A673 (cell line): ENCODE measurements at regions not wholly inside any gene's neighbourhood (a gene's known extent, or its start where the extent isn't known, plus 50 kb on each side); places are given as distances from the start of the nearest gene placed in this dataset.

ENCODE experiments used
- BruUV-seq: library from RNA; stranded (reverse); fragments of 400-500 nt; replicated peaks from 2 replicates; lab custom pipeline; 2021; lab: Mats Ljungman, UMichigan
- CTCF ChIA-PET: fragments of 300-600 bp; sonication (Branson Sonifier 250); formaldehyde crosslinking; loops from one replicate; lab custom pipeline; 2022; ENCODE audit warnings: antibody characterized with exemption; lab: Charles Lee
- POLR2A ChIA-PET: fragments of 300-600 bp; sonication (Branson Sonifier 250); formaldehyde crosslinking; loops from one replicate; lab custom pipeline; 2022; ENCODE audit warnings: antibody characterized with exemption; ENCODE audit not compliant: low non-redundant PET; lab: Charles Lee
- DNase-seq: peaks from one replicate; pipeline ENCODE4 v3.0.0-alpha.2; 2015; ENCODE audit warnings: low spot score
- H3K27ac ChIP-seq: fragments of 200-600 bp; sonication (generic); 2 replicates; pipeline ENCODE4 v1.5.1; 2016; ENCODE audit warnings: mixed run types, low read depth, mild to moderate bottlenecking, mixed read lengths, antibody characterized with exemption, low read length; ENCODE audit not compliant: poor library complexity, severe bottlenecking
- H3K27me3 ChIP-seq: fragments of 200-600 bp; sonication (generic); replicated peaks from 2 replicates; pipeline ENCODE4 v1.6.1; 2017; ENCODE audit warnings: mixed run types, low read depth, mild to moderate bottlenecking, mixed read lengths, antibody characterized with exemption, low read length; ENCODE audit not compliant: insufficient read depth, poor library complexity
- H3K36me3 ChIP-seq: fragments of 200-600 bp; sonication (generic); 2 replicates; pipeline ENCODE4 v1.6.1; 2016; ENCODE audit warnings: mixed run types, mild to moderate bottlenecking, mixed read lengths, antibody characterized with exemption, low read length; ENCODE audit not compliant: insufficient read depth, poor library complexity, severe bottlenecking
- H3K4me1 ChIP-seq: fragments of 200-600 bp; sonication (generic); 2 replicates; pipeline ENCODE4 v1.6.1; 2017; ENCODE audit warnings: mixed run types, mild to moderate bottlenecking, mixed read lengths, antibody characterized with exemption, low read length; ENCODE audit not compliant: insufficient read depth, poor library complexity, severe bottlenecking
- H3K4me3 ChIP-seq: fragments of 200-600 bp; sonication (generic); 2 replicates; pipeline ENCODE4 v1.5.1; 2016; ENCODE audit warnings: low read depth, mixed run types, mild to moderate bottlenecking, mixed read lengths, low read length; ENCODE audit not compliant: poor library complexity, severe bottlenecking
- H3K9me3 ChIP-seq: fragments of 200-600 bp; sonication (generic); 2 replicates; pipeline ENCODE4 v1.6.1; 2016; ENCODE audit warnings: mixed run types, low read depth, mild to moderate bottlenecking, mixed read lengths, antibody characterized with exemption, low read length; ENCODE audit not compliant: poor library complexity, severe bottlenecking
- EZH2 ChIP-seq: fragments of 200-600 bp; sonication (generic); IDR thresholded peaks from 2 replicates; pipeline ENCODE4 v1.6.1; 2017; ENCODE audit warnings: borderline replicate concordance, low read depth, mild to moderate bottlenecking, mixed read lengths, antibody characterized with exemption, low read length; ENCODE audit not compliant: poor library complexity, severe bottlenecking
- intact Hi-C: fragments of 100-400 bp; cut with micrococcal nuclease; formaldehyde crosslinking; loops from one replicate; pipeline ENCODE4 v1.10.0; 2022; ENCODE audit not compliant: unreplicated experiment
- TF ChIP-seq, protein P1 (sequence below): fragments of 300-800, 200-600 bp; sonication (generic); conservative IDR thresholded peaks from 2 replicates; pipeline ENCODE4 v1.5.1; 2017; ENCODE audit warnings: low read depth, mild to moderate bottlenecking, antibody characterized with exemption, low read length, moderate library complexity, mixed read lengths

DNA sequence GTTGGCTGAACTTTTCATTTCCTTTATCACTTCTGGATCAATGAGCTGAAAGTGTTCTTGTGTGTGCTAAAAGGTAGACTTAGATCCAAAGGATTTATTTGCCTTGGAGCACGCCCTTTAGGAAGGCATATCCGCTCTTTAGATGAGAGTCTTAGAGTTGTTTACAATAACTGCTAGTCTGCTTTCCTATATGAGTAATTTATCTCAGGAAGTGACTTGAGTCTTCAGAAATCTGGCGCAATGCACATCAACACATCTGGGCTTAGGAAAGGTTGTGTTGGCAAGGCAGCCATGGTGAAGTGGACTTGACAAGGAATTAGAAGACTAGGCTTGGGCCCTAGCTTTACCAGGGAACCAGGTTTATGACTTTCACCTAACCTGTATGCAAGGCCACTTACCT lies 204.1 kb upstream of the PTGFR start:
- POLR2A ChIA-PET = no interaction called here

DNA sequence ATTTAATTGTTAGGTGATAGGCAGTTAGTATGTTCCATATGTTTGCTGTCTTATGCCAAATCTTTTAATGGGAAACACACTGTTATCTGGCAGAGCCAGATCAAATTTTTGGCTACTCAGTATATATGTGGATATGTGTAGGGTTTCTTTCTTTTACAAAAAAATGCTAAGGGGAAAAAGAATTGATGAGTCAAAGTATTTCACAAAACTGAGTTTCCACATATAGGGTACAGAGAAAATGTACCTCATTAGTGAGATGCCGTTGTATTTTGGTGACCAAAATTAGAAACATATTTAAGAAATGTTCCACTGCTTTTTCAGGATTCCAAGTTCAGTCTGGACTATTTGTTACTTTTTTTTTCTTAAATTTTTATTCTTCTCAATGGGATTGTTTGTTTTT lies 201.2 kb upstream of the PTGFR start:
- intact Hi-C loops = no loop called here
- H3K27ac ChIP-seq = no peak overlapping the region
- TF ChIP-seq, protein P1, sequence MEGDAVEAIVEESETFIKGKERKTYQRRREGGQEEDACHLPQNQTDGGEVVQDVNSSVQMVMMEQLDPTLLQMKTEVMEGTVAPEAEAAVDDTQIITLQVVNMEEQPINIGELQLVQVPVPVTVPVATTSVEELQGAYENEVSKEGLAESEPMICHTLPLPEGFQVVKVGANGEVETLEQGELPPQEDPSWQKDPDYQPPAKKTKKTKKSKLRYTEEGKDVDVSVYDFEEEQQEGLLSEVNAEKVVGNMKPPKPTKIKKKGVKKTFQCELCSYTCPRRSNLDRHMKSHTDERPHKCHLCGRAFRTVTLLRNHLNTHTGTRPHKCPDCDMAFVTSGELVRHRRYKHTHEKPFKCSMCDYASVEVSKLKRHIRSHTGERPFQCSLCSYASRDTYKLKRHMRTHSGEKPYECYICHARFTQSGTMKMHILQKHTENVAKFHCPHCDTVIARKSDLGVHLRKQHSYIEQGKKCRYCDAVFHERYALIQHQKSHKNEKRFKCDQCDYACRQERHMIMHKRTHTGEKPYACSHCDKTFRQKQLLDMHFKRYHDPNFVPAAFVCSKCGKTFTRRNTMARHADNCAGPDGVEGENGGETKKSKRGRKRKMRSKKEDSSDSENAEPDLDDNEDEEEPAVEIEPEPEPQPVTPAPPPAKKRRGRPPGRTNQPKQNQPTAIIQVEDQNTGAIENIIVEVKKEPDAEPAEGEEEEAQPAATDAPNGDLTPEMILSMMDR = no peak
- TF ChIP-seq EZH2 = no peak
- no peak overlapping the region for H3K4me3 ChIP-seq
- no peaks in the 10 kb centered on the region for H3K9me3 ChIP-seq
- no peaks in the 10 kb centered on the region for H3K36me3 ChIP-seq
- POLR2A ChIA-PET = no interaction called here
- H3K27me3 ChIP-seq = peaks cover 5% of the 10 kb centered on the region
- DNase-seq = no peak
- BruUV-seq = no TSS peak
- CTCF ChIA-PET = no interaction called here
- no peaks in the 10 kb centered on the region for H3K4me1 ChIP-seq

More for the DNA sequence above, 204.1 kb upstream of the PTGFR start:
- intact Hi-C loops = no loop called here
- H3K27me3 ChIP-seq = peaks cover 5% of the 10 kb centered on the region
- no TSS peak for BruUV-seq
- no peak overlapping the region for H3K27ac ChIP-seq
- no peaks in the 10 kb centered on the region for H3K9me3 ChIP-seq
- TF ChIP-seq EZH2 = no peak
- TF ChIP-seq, protein P1 = no peak
- CTCF ChIA-PET = no interaction called here
- H3K36me3 ChIP-seq = no peaks in the 10 kb centered on the region
- DNase-seq = no peak
- H3K4me3 ChIP-seq = no peak overlapping the region
- H3K4me1 ChIP-seq = no peaks in the 10 kb centered on the region

DNA sequence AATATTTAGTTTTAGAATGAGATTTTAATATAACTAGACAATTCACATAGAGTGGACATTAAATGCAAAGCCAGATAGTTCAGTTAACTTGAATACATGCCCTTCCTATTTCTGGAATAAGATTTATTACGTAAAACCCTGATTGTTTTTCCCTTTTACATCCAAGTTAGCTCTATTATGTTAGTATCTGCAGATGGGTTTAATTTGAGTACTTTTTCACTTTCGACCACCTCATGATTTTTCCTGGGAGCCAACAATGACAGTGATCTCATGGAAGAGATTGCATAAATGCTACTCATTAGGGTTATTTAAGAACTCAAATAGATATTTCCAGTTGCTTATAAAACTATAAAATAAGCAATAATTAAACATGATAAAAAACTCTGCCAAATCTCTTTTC lies 199.4 kb upstream of the PTGFR start:
- no peak for DNase-seq
- H3K36me3 ChIP-seq = no peaks in the 10 kb centered on the region
- no peaks in the 10 kb centered on the region for H3K4me1 ChIP-seq
- TF ChIP-seq EZH2 = no peak
- TF ChIP-seq, protein P1 = no peak
- ChIA-PET POLR2A (no interaction called here), CTCF (no interaction called here)
- no TSS peak for BruUV-seq
- H3K27ac ChIP-seq = no peak overlapping the region
- H3K9me3 ChIP-seq = no peaks in the 10 kb centered on the region
- intact Hi-C loops = no loop called here
- no peak overlapping the region for H3K4me3 ChIP-seq
- H3K27me3 ChIP-seq = peaks cover 5% of the 10 kb centered on the region
